Ovary (tissue), 7 donors: ENCODE measurements at regions not wholly inside any gene's neighbourhood (a gene's known extent, or its start where the extent isn't known, plus 50 kb on each side); places are given as distances from the start of the nearest gene placed in this dataset.
A peak's percentile ranks its signal among the peaks of the same experiment; 100 is the strongest.

ENCODE experiments used
- DNase-seq, 5 donors: peaks; one replicate each; pipeline ENCODE4 v3.0.0-alpha.2; 2019 to 2020
- H3K27ac ChIP-seq, 2 donors: fragments of 200-600 bp; one replicate each; pipeline versions ENCODE4 v1.5.1 to v1.8.0; 2019 to 2022
- H3K27me3 ChIP-seq: fragments of 200-600 bp; one replicate; pipeline ENCODE4 v1.8.0; 2022
- H3K36me3 ChIP-seq: fragments of 200-600 bp; sonication (generic); one replicate; pipeline ENCODE4 v1.5.1; 2019
- H3K4me1 ChIP-seq: one replicate; pipeline ENCODE4 v1.8.1; 2013; ENCODE audit warnings: mild to moderate bottlenecking, moderate library complexity; ENCODE audit not compliant: insufficient read depth
- H3K4me3 ChIP-seq: fragments of 200-600 bp; sonication (generic); one replicate; pipeline ENCODE4 v1.5.1; 2017
- H3K9me3 ChIP-seq, 2 donors: fragments of 200-600 bp in 1 of 2; sonication (generic) in 1 of 2; one replicate each; pipeline versions ENCODE4 v1.5.1 to v1.8.1; 2013 to 2019; ENCODE audit warnings: mild to moderate bottlenecking in 1 of 2, moderate library complexity in 1 of 2
- EP300 ChIP-seq: sonication (generic); formaldehyde crosslinking; IDR thresholded peaks from one replicate; pipeline ENCODE4 v1.6.1; 2017; ENCODE audit warnings: antibody characterized with exemption
- POLR2A ChIP-seq: fragments of 450-650 bp; IDR thresholded peaks from one replicate; pipeline ENCODE4 v1.6.1; 2017; ENCODE audit warnings: antibody characterized with exemption, mild to moderate bottlenecking, moderate library complexity
- WGBS, 3 donors: extraction: QIAGEN DNeasy Blood & Tissue Kit in 1 of 3; methylation state at CpG; one replicate each; pipeline versions ENCODE4 v1.1.5 to v1.1.7; 2013 to 2017; 5-methylcytosine and 5-hydroxymethylcytosine counted together
- intact Hi-C, 4 donors: fragments of 100-400 bp; cut with DNase I; formaldehyde crosslinking; loops; one replicate each; pipeline versions ENCODE4 v1.11.0 to v1.15.1; 2022 to 2023
- TF ChIP-seq, protein P1 (sequence below), 3 donors: fragments of 450-650 bp in 2 of 3; fragments of 200-600 bp in 1 of 3; IDR thresholded peaks; one replicate each; pipeline versions ENCODE4 v1.5.1 to v1.8.0; 2016 to 2022; ENCODE audit warnings: antibody characterized with exemption in 3 of 3, mild to moderate bottlenecking in 1 of 3
- donor health status: DM: no; HTN: no; CAD: no; lungs with moderate emphysema.
- donor health status: DM: no; HTN: no; CAD: no.
- donor health status: Bipolar disorder and iron deficiency.
- donor health status: DM: no; HTN: no; CAD: no.
- donor health status: DM: yes; HTN: yes; CAD: no.

DNA sequence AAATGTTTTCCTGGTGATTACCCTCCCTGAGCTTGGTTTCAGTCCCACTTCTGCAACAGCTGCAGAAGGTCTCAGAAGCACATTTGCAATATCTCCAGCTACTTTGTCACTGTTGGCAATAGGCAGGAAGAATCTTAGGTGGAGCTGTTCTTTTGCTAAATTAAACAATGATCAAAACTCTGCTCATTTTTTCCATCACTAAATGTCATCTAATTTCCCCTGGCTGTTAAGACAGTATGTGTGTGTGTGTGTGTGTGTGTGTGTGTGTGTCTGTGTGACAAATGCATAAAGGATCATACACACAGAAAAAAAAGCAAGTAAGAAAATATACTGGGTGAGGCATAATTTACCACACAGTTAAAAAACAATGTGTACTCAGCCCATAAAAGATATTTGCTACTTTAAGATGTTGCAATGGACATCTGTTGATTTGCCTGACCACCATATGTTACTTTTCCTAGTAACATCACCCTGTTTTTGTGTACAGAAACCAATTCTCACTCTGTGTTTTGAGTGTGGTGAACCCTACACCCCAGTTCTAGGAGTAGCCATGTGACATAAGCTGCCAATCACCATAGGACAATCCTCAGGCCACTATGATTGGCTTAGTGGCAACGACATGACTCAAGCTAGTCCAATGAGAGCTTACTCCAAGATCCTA lies 572.6 kb upstream of the CLINT1 start:
- TF ChIP-seq POLR2A (no peak), EP300 (no peak)
- TF ChIP-seq, protein P1, sequence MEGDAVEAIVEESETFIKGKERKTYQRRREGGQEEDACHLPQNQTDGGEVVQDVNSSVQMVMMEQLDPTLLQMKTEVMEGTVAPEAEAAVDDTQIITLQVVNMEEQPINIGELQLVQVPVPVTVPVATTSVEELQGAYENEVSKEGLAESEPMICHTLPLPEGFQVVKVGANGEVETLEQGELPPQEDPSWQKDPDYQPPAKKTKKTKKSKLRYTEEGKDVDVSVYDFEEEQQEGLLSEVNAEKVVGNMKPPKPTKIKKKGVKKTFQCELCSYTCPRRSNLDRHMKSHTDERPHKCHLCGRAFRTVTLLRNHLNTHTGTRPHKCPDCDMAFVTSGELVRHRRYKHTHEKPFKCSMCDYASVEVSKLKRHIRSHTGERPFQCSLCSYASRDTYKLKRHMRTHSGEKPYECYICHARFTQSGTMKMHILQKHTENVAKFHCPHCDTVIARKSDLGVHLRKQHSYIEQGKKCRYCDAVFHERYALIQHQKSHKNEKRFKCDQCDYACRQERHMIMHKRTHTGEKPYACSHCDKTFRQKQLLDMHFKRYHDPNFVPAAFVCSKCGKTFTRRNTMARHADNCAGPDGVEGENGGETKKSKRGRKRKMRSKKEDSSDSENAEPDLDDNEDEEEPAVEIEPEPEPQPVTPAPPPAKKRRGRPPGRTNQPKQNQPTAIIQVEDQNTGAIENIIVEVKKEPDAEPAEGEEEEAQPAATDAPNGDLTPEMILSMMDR (IDR thresholded peaks at IDR 0.05): no peak
- Histone ChIP-seq H3K27ac (no peak overlapping the region), H3K9me3 (no peaks in the 10 kb centered on the region), H3K4me1 (peaks cover 3% of the 10 kb centered on the region), H3K4me3 (no peak overlapping the region), H3K36me3 (no peaks in the 10 kb centered on the region), H3K27me3 (no peaks in the 10 kb centered on the region)
- DNase-seq: peak in 1 of 5 donors; percentile 35
- intact Hi-C loops: no loop called here
- WGBS, 3 donors: 71 to 83% (median 75%) methylated on average over 1 of the region's 1 CpG

DNA sequence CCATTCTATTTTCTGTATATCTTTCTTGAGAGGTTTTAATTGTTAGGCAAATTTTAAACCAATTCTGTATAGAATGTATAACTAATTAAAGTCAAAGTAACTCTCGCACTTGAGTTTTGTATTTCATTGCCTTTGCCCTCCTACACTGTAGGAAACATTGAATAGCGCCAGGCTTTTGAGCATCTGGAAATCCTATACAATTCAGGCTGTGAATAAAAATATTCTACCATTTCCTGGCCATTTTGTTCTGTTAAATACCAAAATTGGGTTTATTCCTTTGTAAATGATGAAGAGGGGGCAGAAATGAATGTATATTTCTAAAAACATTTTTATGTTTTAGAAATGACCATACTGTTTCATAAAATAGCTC lies 571.8 kb upstream of the CLINT1 start:
- no peak overlapping the region for H3K4me3 ChIP-seq
- 94 to 95% (median 95%) methylated on average over 2 of the region's 2 CpGs for WGBS, 3 donors
- H3K27me3 ChIP-seq: no peaks in the 10 kb centered on the region
- no peaks in the 10 kb centered on the region for H3K36me3 ChIP-seq
- TF ChIP-seq, protein P1 (IDR thresholded peaks at IDR 0.05): no peak
- TF ChIP-seq EP300 (no peak), POLR2A (no peak)
- H3K9me3 ChIP-seq: no peaks in the 10 kb centered on the region
- no peak overlapping the region for H3K27ac ChIP-seq
- intact Hi-C loops: no loop called here
- no peak for DNase-seq
- H3K4me1 ChIP-seq: peaks cover 3% of the 10 kb centered on the region

DNA sequence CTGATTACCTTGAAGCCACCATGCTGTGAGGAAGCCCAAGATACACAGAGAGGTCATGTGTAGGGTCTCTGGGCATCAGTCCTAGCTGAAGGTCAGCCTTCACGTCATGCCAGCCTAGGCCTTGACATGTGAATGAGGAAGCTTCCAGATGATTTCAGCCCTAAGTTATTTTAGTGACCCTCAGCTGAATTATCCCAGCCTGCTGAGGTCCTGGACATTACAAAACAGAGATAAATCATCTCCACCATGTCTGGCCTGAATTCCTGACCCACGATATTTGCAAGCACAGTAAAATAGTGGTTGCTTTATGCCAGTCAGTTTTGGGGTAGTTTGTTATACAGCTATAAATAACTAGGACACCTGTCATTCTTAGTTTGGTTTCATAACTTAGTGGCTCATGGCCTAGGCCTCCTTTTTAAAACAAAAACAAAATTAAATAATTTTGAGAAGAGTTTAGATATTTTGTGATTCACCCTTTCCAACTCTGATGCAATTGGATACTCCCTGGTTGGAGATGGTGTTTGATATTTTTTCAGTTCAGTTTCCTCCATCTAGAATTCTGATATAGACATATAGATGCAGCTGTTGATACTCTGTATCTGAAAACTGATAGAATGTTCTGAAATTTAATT lies 571.3 kb upstream of the CLINT1 start:
- WGBS, 3 donors: 43 to 58% (median 53%) methylated on average over 2 of the region's 2 CpGs

DNA sequence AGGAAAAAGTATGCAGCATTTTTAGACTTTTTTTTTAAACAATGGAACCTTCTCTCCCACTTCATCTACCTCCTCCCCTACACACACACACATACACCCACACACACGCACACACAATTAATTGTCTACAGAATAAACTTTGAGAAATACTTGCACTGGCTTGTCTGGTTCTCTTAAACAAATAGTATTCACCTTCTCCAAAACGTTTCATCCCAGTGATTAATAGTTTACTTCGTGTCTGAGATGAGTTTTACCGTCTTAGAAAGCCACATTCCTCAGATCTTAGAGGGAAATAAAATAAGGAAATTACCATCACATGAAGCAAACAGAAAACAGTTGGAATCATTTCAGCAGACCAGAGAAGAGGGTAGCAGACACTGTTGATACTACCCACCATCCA lies 570.6 kb upstream of the CLINT1 start:
- no peak for DNase-seq
- Histone ChIP-seq H3K9me3 (no peaks in the 10 kb centered on the region), H3K27ac (no peak overlapping the region), H3K36me3 (no peaks in the 10 kb centered on the region), H3K4me1 (peaks cover 3% of the 10 kb centered on the region), H3K4me3 (no peak overlapping the region), H3K27me3 (no peaks in the 10 kb centered on the region)
- intact Hi-C loops: no loop called here
- 31 to 46% (median 39%) methylated on average over 4 of the region's 4 CpGs for WGBS, 3 donors
- TF ChIP-seq, protein P1 (IDR thresholded peaks at IDR 0.05): no peak
- no peak for TF ChIP-seq EP300

More for the DNA sequence above, 571.3 kb upstream of the CLINT1 start:
- H3K27ac ChIP-seq: no peak overlapping the region
- no peaks in the 10 kb centered on the region for H3K9me3 ChIP-seq
- intact Hi-C loops: no loop called here
- no peaks in the 10 kb centered on the region for H3K27me3 ChIP-seq
- DNase-seq: no peak
- H3K4me1 ChIP-seq: peaks cover 3% of the 10 kb centered on the region
- H3K36me3 ChIP-seq: no peaks in the 10 kb centered on the region
- no peak overlapping the region for H3K4me3 ChIP-seq
- TF ChIP-seq POLR2A (no peak), EP300 (no peak)
- TF ChIP-seq, protein P1 (IDR thresholded peaks at IDR 0.05): no peak
